Colonic mucosa (tissue), 4 donors: ENCODE measurements at regions not wholly inside any gene's neighbourhood (a gene's known extent, or its start where the extent isn't known, plus 50 kb on each side); places are given as distances from the start of the nearest gene placed in this dataset.

Experiments used
- DNase-seq: peaks from one replicate; pipeline ENCODE4 v3.0.0-alpha.2; 2020
- H3K27ac ChIP-seq: fragments of 200-600 bp; one replicate; pipeline ENCODE4 v1.8.0; 2021
- H3K27me3 ChIP-seq: fragments of 200-600 bp; one replicate; pipeline ENCODE4 v1.8.0; 2021
- H3K36me3 ChIP-seq: fragments of 200-600 bp; one replicate; pipeline ENCODE4 v1.8.0; 2021
- H3K4me1 ChIP-seq: fragments of 200-600 bp; one replicate; pipeline ENCODE4 v1.8.0; 2021; ENCODE audit warnings: mild to moderate bottlenecking
- H3K4me3 ChIP-seq: fragments of 200-600 bp; one replicate; pipeline ENCODE4 v1.8.0; 2021
- H3K9ac ChIP-seq, 2 donors: one replicate each; pipeline ENCODE4 v1.7.0; 2013; ENCODE audit warnings: control low read depth in 2 of 2, low read depth in 2 of 2, low read length in 2 of 2
- H3K9me3 ChIP-seq: fragments of 200-600 bp; one replicate; pipeline ENCODE4 v1.8.0; 2021
- CTCF ChIP-seq: fragments of 200-600 bp; IDR thresholded peaks from one replicate; pipeline ENCODE4 v1.8.0; 2022; ENCODE audit warnings: antibody characterized with exemption, mild to moderate bottlenecking
- intact Hi-C: fragments of 100-400 bp; cut with DNase I; formaldehyde crosslinking; loops from one replicate; pipeline ENCODE4 v1.14.1; 2022
- donor health status: healthy.
- donor health status: DM: no; HTN: no; CAD: no.
- donor health status: DM: no; HTN: no; CAD: no.

DNA sequence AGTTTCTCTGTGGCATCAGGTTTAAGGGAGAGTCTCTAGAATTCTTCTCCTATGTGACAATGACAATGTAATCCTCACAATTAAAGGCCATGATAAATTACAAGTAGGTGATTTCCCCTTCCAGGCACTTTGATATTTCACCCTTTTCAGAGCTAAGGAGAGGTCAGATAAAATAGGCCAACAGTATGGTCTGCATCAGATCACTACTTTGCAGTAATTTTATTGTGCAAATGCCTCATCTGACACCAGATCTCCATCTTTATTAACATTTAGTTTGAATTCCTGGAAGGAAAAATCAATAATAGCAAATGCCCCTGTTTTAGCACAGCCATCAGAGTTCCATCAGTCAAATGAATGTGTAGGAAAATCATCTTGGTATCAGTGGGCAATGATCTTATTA, 72.8 kb upstream of the RAB27B start:
- Histone ChIP-seq H3K4me1 (peaks cover 3% of the 10 kb centered on the region), H3K36me3 (no peaks in the 10 kb centered on the region), H3K27me3 (no peaks in the 10 kb centered on the region), H3K9ac (no peak overlapping the region), H3K27ac (no peak overlapping the region), H3K4me3 (no peak overlapping the region), H3K9me3 (no peaks in the 10 kb centered on the region)
- TF ChIP-seq CTCF = no peak
- no peak for DNase-seq
- intact Hi-C loops = no loop called here

- H3K4me1 ChIP-seq = no peaks in the 10 kb centered on the region
Measured at GRCh38 chr18:54762386-54762785, 65.9 kb upstream of the RAB27B start.

GRCh38 chr18:54764786-54765185, 63.5 kb upstream of the RAB27B start:
- Histone ChIP-seq H3K4me3 (no peak overlapping the region), H3K4me1 (no peaks in the 10 kb centered on the region), H3K27ac (no peak overlapping the region), H3K36me3 (no peaks in the 10 kb centered on the region), H3K9ac (no peak overlapping the region), H3K9me3 (no peaks in the 10 kb centered on the region), H3K27me3 (no peaks in the 10 kb centered on the region)
- intact Hi-C loops = no loop called here
- TF ChIP-seq CTCF = no peak
- DNase-seq = no peak

More at GRCh38 chr18:54762386-54762785, 65.9 kb upstream of the RAB27B start:
- no peaks in the 10 kb centered on the region for H3K36me3 ChIP-seq
- H3K9ac ChIP-seq = no peak overlapping the region
- intact Hi-C loops = no loop called here
- TF ChIP-seq CTCF = no peak
- DNase-seq = no peak
- H3K9me3 ChIP-seq = no peaks in the 10 kb centered on the region
- H3K27ac ChIP-seq = no peak overlapping the region
- no peak overlapping the region for H3K4me3 ChIP-seq
- H3K27me3 ChIP-seq = no peaks in the 10 kb centered on the region

GRCh38 chr18:54765636-54766375, 62.5 kb upstream of the RAB27B start:
- Histone ChIP-seq H3K4me3 (no peak overlapping the region), H3K9ac (no peak overlapping the region), H3K4me1 (no peaks in the 10 kb centered on the region), H3K27me3 (no peaks in the 10 kb centered on the region), H3K9me3 (no peaks in the 10 kb centered on the region), H3K36me3 (no peaks in the 10 kb centered on the region), H3K27ac (no peak overlapping the region)
- intact Hi-C loops = no loop called here
- DNase-seq = no peak
- TF ChIP-seq CTCF = no peak

DNA sequence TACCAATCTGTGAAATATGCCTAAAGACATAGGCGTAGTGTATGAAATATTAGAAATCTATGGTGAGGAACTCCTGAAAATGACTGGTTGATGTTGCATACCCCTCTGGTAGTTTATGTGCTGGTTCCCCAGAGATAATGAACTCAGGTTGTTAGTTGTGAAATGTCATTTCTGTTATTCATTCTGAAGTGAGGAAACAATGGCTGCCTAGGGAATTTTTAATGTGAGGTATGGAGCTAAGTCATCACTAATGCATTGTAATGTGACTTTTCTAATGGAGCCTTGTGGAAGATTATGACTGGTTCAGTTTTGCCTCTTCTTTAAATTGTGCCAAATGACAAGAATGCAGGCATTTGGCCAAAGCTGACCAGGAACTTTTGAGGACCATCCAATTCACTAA, 61.6 kb upstream of the RAB27B start:
- no peak overlapping the region for H3K9ac ChIP-seq
- intact Hi-C loops = no loop called here

More for the DNA sequence above, 61.6 kb upstream of the RAB27B start:
- no peak for DNase-seq
- Histone ChIP-seq H3K36me3 (no peaks in the 10 kb centered on the region), H3K27me3 (no peaks in the 10 kb centered on the region), H3K4me3 (no peak overlapping the region), H3K27ac (no peak overlapping the region), H3K9me3 (no peaks in the 10 kb centered on the region), H3K4me1 (no peaks in the 10 kb centered on the region)
- TF ChIP-seq CTCF = no peak
